BJ (cell line): ENCODE measurements at regions not wholly inside any gene's neighbourhood (a gene's known extent, or its start where the extent isn't known, plus 50 kb on each side); places are given as distances from the start of the nearest gene placed in this dataset.
"Not testable (repeated sequence)": the region's sequence is repeated elsewhere in the genome, so short reads cannot be mapped to it uniquely, and the experiment has no call there.

Source experiments
- CTCF ChIA-PET: fragments of 350-600 bp; formaldehyde crosslinking; extraction: SDS; loops from one replicate; lab custom pipeline; 2021; ENCODE audit warnings: antibody characterized with exemption, inconsistent platforms; lab: Yijun Ruan, JAX
- POLR2A ChIA-PET: fragments of 300-600 bp; sonication (Branson Sonifier 250); formaldehyde crosslinking; extraction: SDS; loops from one replicate; lab custom pipeline; 2021; ENCODE audit warnings: antibody characterized with exemption; lab: Charles Lee
- DNase-seq: peaks from one replicate; pipeline ENCODE4 v3.0.0-alpha.2; 2011; ENCODE audit warnings: low read depth
- H3K27me3 ChIP-seq: 2 replicates; pipeline ENCODE4 v1.6.0; 2011; ENCODE audit warnings: low read length; ENCODE audit not compliant: control insufficient read depth, insufficient read depth
- H3K36me3 ChIP-seq: 2 replicates; pipeline ENCODE4 v1.5.1; 2011; ENCODE audit warnings: low read length; ENCODE audit not compliant: control insufficient read depth, insufficient read depth
- H3K4me3 ChIP-seq: 2 replicates; pipeline ENCODE4 v1.5.1; 2011; ENCODE audit warnings: low read depth, mild to moderate bottlenecking, control low read depth, low read length
- CTCF ChIP-seq: IDR thresholded peaks from 2 replicates; pipeline ENCODE4 v1.5.1; 2011; ENCODE audit warnings: low read depth, mild to moderate bottlenecking, control low read depth, inconsistent platforms, low read length, moderate library complexity; ENCODE audit not compliant: insufficient read depth

DNA sequence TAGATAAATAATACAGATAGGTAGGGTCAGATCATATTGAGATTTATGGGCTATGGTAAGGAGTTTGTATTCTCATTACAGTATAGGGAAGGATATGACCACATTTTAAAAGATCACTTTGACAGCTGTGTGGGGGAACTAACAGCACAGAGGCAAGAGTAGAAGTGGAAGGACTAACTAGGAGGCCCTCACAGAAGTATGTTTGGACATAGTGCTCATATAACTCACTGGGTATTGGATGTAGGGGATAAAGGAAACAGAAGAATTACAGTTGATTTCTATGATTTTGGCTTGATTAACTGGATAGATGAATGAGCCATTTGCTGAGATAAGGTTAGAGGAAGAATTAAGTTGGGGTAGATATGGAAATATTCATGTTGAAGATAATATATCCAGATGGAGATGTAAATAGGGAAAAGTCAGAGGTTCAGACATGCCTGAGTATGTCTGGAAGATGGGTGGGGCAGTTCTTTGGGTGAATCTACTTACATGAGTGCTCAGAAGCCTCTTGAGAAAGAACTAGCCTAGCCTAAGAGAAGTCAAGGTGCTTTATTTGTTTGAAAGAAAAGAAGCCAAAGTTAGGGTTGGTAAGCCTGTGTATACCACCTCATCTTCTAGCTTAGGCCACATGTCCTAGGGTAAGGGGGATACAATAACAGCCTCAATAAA, 133.4 kb downstream of the NDFIP2 start:
- POLR2A ChIA-PET: no interaction called here
- no peak for DNase-seq
- CTCF ChIA-PET: no interaction called here
- Histone ChIP-seq H3K27me3 (no peaks in the 10 kb centered on the region), H3K36me3 (no peaks in the 10 kb centered on the region), H3K4me3 (no peak overlapping the region)
- TF ChIP-seq CTCF: no peak

DNA sequence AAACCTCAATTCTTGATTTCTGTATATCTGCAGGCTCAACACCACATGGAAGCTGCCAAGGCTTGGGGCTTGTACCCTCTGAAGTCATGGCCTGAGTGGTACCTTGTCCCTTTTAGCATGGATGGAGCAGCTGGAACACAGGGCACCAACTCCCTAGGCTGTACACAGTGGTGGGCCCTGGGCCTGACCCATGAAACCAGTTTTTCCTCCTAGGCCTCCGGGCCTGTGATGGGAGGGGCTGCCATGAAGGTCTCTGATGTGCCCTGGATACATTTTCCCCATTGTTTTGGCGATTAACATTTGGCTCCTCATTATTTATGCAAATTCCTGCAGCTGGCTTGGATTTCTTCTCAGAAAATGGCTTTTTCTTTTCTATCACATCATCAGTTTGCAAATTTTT, 131.6 kb downstream of the NDFIP2 start:
- H3K4me3 ChIP-seq: no peak overlapping the region
- CTCF ChIA-PET: no interaction called here
- POLR2A ChIA-PET: no interaction called here
- no peak for DNase-seq
- no peaks in the 10 kb centered on the region for H3K36me3 ChIP-seq
- no peaks in the 10 kb centered on the region for H3K27me3 ChIP-seq
- no peak for TF ChIP-seq CTCF

DNA sequence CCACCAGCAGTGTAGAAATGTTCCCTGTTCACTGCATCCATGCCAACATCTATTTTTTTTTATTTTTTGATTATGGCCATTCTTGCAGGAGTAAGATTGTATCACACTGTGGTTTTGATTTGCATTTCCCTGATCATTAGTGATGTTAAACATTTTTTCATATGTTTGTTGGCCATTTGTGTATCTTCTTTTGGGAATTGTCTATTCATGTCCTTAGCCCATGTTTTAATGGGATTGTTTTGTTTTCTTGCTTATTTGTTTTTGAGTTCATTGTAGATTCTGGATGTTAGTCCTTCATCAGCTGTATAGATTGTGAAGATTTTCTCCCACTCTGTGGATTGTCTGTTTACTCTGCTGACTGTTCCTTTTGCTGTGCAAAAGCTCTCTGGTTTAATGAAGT, 126.9 kb downstream of the NDFIP2 start:
- POLR2A ChIA-PET, H3K36me3 ChIP-seq, H3K27me3 ChIP-seq, DNase-seq, CTCF ChIA-PET, H3K4me3 ChIP-seq: not testable (repeated sequence)
